Cerebellar nuclear complex (tissue), 1 donor: ENCODE measurements at regions not wholly inside any gene's neighbourhood (a gene's known extent, or its start where the extent isn't known, plus 50 kb on each side); places are given as distances from the start of the nearest gene placed in this dataset.

Experiments
- DNase-seq, 2 experiments: peaks; one replicate each; lab custom pipeline; 2025; lab: John Stamatoyannopoulos, UW

DNA sequence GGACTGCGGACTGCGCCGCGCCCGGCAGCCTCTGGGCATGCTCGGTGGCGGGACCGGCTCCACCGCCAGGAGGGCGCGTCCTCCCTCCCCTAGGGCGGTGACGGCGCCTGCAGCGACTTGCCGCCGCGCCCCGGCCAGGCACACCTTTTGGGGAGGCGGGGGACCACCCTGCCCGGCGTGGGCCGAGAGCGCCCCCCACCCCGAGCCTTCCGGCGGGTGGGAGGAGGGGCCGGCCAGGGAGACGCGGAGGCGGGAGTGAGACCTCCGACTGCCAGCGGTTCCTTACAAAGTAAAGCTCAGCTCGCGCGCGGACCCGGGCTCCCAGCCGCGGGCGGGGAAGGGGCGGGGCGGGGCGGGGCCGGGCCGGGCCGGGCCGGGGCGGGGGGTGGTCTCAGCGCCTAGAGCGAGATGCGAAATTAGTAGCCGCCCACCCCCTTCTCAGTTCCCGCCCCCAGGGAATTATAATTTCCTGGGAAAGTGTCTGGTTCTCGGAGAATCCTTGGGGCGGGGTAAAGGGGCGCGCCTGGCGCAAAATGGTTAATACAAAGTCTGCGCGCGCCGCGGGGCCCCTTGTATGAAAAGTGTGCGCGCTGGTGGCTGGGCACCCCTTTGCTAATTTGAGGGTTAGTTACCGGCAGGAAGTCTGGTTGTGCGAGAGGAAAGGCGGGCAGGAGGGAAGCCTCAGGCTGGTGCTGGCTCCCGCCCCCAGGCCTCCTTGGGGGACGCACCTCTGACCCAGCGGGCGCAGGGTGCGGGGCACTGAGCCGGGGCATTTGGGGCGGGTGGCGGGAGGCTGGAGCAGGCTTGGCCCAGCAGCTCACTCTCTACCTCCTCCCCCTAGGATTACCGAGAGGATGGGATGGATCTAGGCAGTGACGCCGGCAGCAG, 224.8 kb upstream of the IL12A start:
- no peak for DNase-seq

DNA sequence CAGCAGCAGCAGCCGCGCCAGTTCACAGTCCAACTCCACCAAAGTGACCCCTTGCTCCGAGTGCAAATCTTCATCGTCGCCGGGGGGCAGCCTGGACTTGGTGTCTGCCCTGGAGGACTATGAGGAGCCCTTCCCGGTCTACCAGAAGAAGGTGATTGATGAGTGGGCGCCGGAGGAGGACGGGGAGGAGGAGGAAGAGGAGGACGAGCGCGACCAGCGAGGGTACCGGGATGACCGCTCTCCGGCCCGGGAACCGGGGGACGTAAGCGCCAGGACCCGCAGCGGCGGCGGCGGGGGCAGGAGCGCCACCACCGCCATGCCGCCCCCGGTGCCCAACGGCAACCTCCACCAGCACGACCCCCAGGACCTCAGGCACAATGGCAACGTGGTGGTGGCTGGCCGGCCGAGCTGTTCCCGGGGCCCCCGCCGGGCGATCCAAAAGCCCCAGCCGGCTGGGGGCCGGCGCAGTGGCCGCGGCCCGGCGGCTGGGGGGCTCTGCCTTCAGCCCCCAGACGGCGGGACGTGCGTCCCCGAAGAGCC, 224.1 kb upstream of the IL12A start:
- no peak for DNase-seq

DNA sequence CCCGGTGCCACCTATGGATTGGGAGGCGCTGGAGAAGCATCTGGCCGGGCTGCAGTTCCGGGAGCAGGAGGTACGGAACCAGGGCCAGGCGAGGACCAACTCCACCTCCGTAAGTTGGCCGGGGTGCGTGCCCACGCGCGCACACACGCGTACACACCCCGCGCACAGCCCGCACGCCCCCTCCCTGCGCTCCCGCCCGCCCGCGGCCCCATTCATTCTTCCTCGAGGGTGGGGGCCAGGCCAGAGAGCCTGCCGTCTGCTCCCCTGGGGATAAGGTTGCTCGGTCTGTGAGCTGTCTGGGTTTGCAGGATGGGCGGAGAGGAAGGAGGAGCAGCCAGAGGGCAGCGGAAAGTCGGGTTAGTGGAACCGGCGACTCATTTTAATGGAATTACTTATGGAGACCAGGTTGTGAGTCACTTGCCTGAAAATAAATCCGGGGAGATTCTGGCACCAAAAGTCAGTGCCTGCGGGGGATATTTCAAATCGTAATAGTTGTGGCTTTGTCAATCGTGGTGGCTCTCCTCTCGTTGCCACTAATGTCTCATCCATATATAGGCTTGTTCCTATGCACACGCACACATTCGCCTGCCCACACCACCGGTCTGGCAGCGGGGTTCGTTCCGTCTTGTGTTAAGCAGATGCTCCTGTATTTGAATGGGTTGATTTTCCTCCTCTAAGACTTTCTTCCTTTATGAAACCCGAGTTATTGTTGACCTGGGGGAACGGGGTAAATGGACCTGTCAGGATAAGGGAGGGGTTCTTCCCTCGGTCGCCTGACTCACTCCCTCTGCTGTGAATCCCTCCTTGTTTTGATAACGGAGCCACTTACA, 223.4 kb upstream of the IL12A start:
- DNase-seq, result peak; percentile 3 to 32

DNA sequence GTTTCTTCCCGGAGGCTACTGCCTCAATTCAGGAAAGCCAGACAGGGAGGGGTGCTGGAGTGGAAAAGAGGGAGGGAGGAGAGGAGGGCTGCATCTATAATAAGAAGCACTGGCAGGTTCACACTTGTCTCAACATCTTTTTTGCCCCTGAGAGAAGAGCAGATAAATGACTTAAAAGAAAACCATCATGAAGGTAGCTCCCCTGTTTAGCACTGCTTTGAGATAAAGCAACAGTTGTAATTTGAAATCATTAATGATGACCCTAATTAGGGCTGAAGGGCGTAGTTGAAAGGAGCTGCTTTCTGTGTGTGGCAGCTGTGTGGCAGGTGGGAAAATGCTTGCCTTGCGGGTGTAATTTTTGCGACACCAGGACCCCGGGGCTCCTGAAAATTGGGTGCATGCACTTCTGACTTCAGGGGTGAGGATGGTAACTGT, 222.8 kb upstream of the IL12A start:
- DNase-seq, result no peak

DNA sequence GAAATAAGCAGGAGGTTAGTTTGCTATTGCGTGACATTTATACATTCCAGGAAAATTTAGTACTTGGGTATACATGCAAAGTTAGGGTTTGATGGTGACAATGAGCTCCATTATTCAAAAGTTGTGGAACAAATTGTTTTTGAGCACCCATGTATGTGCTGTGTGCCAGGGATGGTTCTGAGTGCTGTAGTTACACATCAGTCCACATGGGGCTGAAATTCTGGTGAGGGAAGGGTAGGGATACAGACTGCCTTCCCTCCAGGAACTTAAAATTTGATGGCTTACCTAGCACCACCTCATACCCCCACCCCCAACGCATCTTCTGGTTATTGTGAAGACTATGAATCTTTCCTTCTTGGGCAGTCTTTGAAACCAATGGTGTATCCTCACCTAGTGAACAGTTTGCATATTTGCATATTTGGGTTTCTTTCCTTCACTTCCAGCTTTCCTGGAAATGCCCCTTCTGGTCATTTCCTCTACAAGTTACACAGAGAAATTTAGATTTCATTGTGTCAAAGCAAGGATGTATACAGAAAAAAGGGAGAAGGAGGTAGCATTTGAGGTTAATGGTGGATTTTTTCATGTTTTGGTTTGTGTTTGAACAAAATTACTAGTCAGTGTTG, 222.0 kb upstream of the IL12A start:
- DNase-seq, result no peak

DNA sequence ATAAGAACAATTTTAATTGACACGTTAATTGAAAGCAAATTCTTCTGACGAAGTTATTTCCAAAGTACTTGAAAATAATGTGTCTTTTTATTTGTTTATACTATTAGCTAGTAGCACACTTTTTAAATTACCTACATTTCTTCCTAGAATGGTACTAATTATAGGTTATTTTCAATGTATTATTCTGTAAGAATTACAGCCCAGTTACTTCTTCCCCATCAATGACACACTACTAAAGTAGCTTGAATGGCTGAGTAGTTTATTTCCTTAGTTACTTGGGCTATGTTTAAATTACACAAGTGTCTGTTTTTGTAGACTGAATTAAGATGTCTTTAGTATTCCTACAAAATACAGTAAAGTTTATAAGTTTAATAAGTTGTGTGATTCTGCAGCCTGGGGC, 217.6 kb upstream of the IL12A start:
- no peak for DNase-seq

DNA sequence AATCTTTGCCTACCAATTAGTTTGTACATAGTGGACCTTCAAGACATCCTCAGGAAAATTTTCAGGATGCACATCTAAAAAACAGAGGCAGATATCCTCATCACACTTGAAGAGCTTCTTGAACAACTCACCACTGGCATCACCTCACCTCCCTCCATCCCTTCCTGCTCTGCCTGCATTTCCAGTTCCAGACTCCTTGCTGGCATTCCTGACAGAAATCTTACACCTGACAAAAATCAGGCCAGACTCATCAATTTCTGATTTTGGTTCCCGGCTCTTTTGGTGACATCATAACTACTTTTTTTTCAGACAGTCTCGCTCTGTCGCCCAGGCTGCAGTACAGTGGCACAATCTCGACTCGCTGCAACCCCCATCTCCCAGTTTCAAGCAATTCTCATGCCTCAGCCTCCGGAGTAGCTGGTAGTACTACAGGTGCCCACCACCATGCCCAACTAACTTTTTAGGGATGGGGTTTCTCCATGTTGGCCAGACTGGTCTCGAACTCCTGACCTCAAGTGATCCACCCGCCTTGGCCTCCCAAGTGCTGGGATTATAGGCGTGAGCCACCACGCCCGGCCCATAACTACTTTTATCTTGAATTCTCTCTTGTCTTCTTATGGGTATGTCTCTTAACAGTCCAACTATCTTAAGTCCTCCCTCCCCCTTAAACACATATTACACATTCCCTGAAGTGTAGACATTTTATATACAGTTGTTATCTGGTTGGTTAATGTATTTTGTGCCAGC, 216.6 kb upstream of the IL12A start:
- DNase-seq, result no peak

DNA sequence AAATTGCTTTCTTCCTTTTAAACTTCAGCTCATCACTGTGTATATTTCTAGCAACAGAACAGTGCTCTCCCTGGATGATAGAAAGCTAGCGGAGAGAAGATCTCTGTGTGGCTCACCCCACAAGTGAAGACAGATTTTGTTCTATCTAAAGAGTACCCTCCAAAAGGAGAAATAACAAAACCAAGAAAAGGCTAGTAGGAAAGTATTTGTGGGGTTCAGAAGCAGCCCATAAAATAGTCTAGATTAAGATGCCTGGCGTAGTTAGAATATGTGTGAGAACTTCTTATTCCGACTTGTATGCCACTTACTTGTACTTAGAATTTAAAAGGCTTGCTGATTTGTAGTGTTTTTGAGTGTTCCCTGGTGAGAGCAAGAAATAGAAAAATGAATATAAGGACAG, 214.9 kb upstream of the IL12A start:
- no peak for DNase-seq

DNA sequence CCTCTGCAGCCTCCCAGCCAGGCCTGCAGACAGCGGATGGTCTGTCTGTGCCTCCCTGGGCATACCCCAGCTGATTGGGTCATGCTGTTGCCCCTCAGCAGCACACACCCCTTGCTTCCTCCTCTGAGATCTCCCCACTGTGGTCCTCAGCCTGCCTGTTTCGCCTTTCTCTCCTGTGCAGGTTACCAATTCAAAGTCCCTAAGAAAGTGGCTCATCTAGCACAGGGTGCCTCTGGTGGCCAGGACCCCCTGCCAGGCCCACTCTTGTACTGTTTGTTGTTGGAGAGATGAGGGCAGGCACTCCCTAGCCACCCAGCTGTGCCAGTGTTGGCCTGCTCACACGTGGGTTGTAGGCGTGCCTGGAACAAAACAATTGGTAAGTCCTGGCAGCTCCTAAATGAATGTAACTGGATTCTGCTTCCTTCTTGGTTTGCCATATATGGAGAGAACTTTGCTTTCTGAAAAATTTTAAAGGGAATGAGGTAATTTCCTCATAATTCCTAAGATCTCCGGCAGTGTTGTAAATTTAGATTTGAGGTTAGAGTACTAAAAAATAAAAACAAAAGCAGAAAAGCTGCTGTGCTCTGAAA, 213.2 kb upstream of the IL12A start:
- no peak for DNase-seq

DNA sequence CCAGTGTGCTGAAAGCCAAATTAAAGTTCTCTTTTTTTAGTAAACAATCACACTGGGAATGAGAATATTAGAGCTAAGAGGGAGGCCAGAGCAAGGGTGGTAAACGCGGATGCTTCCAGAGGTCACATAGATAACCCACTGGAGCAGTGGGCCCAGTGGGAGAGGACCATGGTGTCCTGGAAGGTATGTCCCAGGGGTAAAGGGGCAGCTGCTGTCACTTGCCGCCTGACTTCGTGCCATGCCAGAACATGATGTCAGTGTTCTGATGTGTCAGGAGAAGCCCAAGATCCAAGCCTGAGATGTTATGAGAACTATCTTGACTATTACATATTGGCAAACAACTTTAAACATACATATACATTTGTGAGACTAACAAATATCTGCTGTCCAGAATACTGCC, 211.9 kb upstream of the IL12A start:
- DNase-seq, result no peak

DNA sequence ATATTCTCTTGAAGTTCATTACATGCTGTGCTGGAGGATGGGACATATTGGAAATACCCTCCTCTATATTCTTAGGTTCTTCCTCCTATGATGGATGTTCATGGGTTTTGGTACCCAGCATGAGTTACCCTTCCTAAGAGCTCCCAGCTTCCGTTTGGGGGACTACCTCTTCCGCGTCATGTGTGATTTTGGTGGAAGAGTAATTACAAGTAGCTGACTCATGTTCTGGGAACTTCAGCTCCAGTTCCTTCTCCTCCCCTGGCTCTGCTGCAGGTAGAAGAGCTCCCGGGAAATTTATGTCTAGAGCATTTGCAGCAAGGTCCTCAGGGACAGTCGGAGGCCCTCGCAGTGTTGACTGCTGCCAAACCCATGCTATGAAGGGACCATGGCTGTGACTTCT, 208.8 kb upstream of the IL12A start:
- no peak for DNase-seq

DNA sequence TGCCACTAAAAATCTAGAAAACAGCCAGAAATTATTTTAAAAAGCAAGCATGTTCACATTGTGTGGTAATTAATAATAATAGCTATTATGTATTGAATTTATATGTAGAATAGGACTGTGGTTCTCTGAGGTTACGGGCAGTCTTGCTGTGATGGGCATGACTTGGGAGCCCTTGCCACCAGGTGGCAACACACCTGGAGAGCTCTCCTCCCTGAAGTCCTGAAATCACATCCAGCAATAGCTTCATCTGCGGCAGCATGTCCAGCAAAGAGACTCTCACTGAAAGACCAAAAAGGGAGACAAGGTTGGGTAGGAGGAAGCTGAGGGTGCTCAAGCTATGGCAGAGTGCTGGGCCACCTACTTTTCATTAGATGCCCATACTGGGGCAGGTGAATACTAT, 206.8 kb upstream of the IL12A start:
- DNase-seq, result no peak

DNA sequence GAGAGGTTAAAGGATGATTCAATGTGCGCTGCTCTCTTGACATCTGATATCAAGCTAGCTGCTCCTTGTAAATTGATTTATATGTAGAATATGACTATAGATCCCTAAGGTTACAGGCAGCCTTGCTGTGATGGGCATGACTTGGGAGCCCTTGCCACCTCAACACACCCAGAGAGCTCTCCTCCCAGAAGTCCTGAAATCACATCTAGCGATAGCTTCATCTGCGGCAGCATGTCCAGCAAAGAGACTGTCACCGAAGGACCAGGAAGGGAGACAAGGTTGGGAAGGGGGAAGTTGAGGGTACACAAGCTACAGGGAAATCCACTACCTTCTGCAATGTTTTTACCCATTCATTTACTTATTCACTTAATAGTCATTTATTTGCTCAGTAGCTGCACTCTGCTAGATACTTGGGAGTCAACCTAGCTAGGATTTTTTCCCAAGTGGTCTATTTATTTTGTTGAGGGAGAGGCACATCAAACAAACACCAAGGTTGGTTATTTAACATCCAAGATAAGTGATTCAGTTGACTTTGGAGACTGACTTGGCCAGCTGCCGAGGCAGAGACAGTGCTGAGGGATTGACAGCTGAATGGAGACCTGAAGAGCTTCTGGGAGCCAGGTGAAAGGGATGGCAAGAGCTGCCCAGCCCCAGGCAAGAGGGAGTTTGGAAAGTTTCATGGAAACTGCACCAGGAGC, 205.8 kb upstream of the IL12A start:
- no peak for DNase-seq

DNA sequence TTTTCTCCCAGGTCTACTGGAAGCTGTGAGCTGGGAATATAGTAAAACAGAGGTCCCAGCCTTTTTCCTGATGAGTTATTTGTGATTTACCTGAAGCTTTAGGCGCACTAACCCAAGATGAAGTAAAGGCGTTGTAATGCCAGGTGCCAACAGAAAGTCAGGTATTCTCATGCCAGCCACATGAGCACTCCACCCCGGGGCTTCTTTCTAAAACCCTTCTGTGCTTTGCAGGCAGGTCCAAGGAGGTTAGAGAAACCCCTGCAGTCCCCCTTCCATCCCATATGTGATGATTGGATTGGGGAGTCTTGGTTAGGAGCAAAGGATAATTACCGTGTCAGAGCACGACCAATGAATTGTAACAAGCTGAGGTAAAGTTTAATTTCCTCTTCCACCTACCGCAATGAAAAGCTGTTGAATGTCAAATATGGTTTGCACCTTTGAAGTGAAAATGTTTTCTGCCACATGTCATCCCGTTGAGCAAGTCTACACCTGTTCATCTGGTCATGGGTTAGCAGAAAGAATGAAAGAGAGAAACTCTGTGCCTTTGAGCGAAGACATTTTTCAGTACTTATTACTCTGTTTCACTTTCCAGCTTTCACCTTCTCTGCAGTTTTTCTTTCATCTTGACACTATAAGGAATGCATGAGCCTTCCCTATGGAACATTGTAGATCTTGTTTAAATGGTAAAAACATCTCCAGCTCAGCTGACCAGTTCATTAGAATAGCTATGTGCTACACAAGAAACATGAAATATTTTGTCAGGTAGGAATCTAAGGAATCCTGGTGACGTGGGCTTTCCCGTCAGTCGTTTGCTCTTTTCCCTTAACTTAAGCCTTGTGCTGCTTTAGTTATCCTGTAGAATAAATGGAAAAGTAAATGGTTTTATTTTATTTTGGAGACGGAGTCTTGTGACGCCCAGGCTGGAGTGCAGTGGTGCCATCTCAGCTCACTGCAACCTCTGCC, 204.6 kb upstream of the IL12A start:
- DNase-seq, result no peak

DNA sequence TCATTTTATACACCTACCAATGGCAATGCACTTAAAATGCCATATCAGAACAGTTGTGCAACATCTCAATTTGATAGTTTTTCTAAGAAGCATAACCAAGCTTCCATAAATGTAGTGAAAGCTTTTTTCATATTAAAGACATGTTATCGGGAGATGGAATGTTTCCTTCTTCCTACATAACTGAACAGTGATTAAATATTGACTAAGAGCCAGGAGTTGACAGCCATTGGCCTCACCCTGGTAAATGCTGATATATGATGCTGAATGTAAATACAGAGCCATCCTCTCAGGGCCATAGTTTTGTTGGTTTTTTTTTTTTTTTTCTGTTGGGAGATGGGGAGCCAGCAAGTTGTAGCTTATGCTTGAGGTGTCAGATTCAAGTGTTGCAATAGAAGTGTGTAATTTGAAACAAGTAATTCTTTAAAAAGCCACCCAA, 203.3 kb upstream of the IL12A start:
- no peak for DNase-seq

DNA sequence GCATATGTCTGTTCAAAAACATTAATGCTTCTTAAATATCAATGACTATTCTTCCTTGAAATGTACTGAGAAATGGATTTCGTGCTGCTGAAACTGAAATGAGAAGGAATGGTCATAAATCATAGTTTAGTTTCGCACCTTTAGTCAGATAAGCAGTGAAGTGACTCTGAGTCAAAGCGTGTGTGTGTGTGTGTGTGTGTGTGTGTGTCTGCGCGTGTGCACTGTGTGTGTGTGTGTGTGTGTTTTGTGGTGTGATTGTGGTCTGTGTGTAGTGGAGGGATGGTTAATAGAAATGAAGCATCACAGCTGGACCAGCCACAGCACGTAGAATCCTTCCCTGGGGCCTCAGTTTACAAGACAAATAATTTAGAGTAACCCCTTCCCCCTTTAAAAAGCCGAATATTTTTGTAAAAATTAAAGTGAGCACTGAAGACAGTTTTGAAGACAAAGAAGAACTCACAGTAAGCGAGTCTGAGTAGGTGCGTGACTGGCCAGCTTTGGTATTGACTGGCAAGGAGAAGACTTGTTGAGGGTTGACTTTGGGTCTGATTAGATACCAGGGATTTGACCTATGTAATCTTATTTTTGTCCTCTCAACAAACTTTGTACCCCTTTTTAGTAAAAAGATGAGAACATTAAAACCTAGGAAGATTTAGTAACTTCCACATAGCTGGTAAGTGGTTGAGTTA, 202.0 kb upstream of the IL12A start:
- no peak for DNase-seq

DNA sequence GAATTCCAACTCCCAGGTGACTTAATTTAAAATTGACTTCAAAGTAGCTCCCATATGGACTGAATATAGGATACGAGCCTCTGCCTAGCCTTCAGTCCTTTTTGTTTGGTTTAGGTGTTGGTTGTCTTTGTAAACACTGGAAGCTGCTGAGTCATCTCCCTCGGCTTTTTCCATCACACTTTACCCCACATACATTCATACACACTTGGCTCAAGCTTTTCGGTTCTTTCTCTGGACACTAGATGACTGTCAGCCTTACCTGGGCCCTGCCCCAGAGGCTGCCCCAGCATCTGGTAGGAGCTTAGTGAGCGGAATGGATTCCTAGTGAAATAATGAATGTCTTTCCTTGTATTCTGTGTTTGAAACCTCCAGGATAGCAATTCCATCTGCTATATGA, 201.5 kb upstream of the IL12A start:
- DNase-seq, result no peak

DNA sequence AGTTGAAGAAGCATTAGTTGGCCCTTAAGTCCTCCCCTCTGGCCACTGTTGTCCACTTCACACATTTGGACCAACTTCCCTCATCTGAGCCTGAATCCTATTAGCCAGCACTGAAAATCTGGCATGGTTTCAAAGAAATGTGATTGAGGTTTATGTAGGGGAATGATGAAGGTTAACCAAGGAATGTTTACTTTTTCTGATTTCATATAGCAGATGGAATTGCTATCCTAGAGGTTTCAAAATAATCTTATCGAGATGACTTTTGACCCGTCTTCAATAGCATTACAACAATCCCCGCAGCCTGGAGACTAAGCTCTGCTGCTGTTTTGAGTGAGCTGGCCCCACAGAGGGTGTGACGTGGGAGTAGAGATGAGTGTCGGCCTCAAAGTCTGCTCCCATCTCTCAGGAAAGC, 200.8 kb upstream of the IL12A start:
- DNase-seq, result no peak

DNA sequence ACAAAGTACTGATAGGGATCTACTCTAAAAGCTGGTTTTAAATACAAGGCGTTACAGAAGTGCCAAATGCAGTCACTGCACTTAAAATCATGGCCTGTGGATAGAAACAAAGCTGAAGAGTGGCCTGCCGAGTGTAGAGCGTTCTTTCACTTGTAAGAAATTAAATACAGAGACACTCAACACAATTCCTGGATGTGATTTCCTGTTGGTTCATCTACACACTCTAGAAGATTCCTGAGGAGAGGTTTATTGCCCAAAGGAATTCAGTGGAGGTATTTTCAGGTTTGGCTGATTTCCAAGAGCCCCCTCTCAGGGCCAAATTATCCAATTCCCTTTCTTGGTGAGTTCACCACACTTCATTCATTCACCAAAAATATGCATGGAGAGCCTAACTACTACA, 200.3 kb upstream of the IL12A start:
- DNase-seq, result no peak
